ENCODE measurements at regions not wholly inside any gene's neighbourhood (a gene's known extent, or its start where the extent isn't known, plus 50 kb on each side); places are given as distances from the start of the nearest gene placed in this dataset.

DNA sequence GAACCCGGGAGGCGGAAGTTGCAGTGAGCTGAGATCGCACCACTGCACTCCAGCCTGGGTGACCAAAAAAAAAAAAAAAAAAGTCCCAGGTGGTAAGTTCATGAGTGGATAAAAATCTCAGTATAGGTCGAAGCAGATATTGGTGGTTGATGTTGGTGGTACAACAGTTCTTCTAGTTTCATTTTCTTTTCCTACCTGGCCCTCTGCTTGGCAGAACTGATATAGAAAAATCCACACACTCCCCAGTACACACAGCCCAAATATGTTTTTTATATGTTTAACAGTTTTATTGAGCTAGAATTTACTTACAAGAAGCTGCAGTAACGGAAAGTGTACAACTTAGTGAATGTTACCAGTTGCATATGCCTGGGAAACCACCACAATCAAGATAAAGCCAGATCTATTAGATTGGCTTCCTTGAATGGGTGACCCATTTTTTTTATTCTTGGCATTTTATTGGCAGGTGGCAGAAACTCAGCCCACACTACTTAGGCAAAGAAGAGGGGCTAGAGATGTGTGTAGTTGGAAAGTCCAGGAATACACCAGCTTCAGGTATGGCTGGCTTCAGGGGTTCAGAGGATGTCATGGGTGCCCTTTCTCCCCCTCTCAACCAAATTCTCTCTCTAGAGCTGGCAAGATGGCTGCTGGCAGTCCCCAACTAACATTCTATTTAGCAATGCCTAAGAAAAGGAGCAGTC lies 118.3 kb upstream of the SLC25A33 start (continued):
- TF ChIP-seq, protein P1, sequence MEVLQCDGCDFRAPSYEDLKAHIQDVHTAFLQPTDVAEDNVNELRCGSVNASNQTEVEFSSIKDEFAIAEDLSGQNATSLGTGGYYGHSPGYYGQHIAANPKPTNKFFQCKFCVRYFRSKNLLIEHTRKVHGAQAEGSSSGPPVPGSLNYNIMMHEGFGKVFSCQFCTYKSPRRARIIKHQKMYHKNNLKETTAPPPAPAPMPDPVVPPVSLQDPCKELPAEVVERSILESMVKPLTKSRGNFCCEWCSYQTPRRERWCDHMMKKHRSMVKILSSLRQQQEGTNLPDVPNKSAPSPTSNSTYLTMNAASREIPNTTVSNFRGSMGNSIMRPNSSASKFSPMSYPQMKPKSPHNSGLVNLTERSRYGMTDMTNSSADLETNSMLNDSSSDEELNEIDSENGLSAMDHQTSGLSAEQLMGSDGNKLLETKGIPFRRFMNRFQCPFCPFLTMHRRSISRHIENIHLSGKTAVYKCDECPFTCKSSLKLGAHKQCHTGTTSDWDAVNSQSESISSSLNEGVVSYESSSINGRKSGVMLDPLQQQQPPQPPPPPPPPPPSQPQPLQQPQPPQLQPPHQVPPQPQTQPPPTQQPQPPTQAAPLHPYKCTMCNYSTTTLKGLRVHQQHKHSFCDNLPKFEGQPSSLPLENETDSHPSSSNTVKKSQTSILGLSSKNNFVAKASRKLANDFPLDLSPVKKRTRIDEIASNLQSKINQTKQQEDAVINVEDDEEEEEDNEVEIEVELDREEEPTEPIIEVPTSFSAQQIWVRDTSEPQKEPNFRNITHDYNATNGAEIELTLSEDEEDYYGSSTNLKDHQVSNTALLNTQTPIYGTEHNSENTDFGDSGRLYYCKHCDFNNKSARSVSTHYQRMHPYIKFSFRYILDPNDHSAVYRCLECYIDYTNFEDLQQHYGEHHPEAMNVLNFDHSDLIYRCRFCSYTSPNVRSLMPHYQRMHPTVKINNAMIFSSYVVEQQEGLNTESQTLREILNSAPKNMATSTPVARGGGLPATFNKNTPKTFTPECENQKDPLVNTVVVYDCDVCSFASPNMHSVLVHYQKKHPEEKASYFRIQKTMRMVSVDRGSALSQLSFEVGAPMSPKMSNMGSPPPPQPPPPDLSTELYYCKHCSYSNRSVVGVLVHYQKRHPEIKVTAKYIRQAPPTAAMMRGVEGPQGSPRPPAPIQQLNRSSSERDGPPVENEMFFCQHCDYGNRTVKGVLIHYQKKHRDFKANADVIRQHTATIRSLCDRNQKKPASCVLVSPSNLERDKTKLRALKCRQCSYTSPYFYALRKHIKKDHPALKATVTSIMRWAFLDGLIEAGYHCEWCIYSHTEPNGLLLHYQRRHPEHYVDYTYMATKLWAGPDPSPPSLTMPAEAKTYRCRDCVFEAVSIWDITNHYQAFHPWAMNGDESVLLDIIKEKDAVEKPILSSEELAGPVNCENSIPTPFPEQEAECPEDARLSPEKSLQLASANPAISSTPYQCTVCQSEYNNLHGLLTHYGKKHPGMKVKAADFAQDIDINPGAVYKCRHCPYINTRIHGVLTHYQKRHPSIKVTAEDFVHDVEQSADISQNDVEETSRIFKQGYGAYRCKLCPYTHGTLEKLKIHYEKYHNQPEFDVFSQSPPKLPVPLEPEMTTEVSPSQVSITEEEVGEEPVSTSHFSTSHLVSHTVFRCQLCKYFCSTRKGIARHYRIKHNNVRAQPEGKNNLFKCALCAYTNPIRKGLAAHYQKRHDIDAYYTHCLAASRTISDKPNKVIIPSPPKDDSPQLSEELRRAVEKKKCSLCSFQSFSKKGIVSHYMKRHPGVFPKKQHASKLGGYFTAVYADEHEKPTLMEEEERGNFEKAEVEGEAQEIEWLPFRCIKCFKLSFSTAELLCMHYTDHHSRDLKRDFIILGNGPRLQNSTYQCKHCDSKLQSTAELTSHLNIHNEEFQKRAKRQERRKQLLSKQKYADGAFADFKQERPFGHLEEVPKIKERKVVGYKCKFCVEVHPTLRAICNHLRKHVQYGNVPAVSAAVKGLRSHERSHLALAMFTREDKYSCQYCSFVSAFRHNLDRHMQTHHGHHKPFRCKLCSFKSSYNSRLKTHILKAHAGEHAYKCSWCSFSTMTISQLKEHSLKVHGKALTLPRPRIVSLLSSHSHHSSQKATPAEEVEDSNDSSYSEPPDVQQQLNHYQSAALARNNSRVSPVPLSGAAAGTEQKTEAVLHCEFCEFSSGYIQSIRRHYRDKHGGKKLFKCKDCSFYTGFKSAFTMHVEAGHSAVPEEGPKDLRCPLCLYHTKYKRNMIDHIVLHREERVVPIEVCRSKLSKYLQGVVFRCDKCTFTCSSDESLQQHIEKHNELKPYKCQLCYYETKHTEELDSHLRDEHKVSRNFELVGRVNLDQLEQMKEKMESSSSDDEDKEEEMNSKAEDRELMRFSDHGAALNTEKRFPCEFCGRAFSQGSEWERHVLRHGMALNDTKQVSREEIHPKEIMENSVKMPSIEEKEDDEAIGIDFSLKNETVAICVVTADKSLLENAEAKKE (CRISPR knock-in tag; IDR thresholded peaks at IDR 0.05), result no peak
- TF ChIP-seq EZH2phosphoT487 (IDR thresholded peaks at IDR 0.05; ENCODE audit: unreplicated experiment), result no peak

- Histone ChIP-seq H2AFZ (no peak overlapping the region), H3K27me3 (ENCODE audit: insufficient read depth) (no peaks in the 10 kb centered on the region), H3K4me3 (no peak overlapping the region), H4K20me1 (replicated peaks; ENCODE audit: insufficient read depth) (no peaks in the 10 kb centered on the region), H3K27ac (ENCODE audit: low read depth) (no peak overlapping the region), H3K4me1 (ENCODE audit: insufficient read depth) (no peaks in the 10 kb centered on the region), H3K79me2 (replicated peaks; ENCODE audit: insufficient read depth) (no peaks in the 10 kb centered on the region), H3F3A (replicated peaks; ENCODE audit: low read depth) (no peaks in the 10 kb centered on the region), H3K4me2 (no peak overlapping the region), H3K36me3 (ENCODE audit: insufficient read depth) (no peaks in the 10 kb centered on the region), H3K9me2 (ENCODE audit: insufficient read depth) (no peaks in the 10 kb centered on the region)
- H3K36me3 Mint-ChIP-seq (ENCODE audit: low read depth), result no peaks in the 10 kb centered on the region
- no peak overlapping the region for H3K27ac Mint-ChIP-seq
- ATAC-seq (no peak), DNase-seq (ENCODE audit: low spot score) (no peak)
- no peak overlapping the region for H3K4me3 Mint-ChIP-seq
- peaks cover 11% of the 10 kb centered on the region; the same call in 2 of the 3 replicates for H3K4me1 Mint-ChIP-seq
- no peaks in the 10 kb centered on the region for H3K27me3 Mint-ChIP-seq (ENCODE audit: insufficient read depth, low read depth, poor library complexity)
- no peaks in the 10 kb centered on the region for H3K9me3 Mint-ChIP-seq
- TF ChIP-seq, protein P1 (CRISPR knock-in tag; IDR thresholded peaks at IDR 0.05), result no peak
- TF ChIP-seq EZH2phosphoT487 (IDR thresholded peaks at IDR 0.05; ENCODE audit: unreplicated experiment) (no peak), POLR2AphosphoS5 (IDR thresholded peaks at IDR 0.05; ENCODE audit: low read depth) (no peak), STAT1 (IDR thresholded peaks at IDR 0.05; ENCODE audit: unreplicated experiment) (no peak), EZH2 (IDR thresholded peaks at IDR 0.05; ENCODE audit: low read depth, unreplicated experiment) (no peak), NANOG (IDR thresholded peaks at IDR 0.05; ENCODE audit: borderline replicate concordance) (no peak), ZNF331 (CRISPR knock-in tag; IDR thresholded peaks at IDR 0.05; ENCODE audit: low read depth) (no peak), ETS1 (IDR thresholded peaks at IDR 0.05) (no peak)
Measured at GRCh38 chr1:9421533-9421873, 117.8 kb upstream of the SLC25A33 start.

Data from GM23338 (cell line).